Common myeloid progenitor, CD34-positive (primary cell): ENCODE measurements at regions not wholly inside any gene's neighbourhood (a gene's known extent, or its start where the extent isn't known, plus 50 kb on each side); places are given as distances from the start of the nearest gene placed in this dataset.

ENCODE experiments used
- CTCF ChIA-PET: fragments of 350-600 bp; sonication (Branson Sonifier 250); formaldehyde crosslinking; loops from one replicate; lab custom pipeline; 2021; ENCODE audit warnings: antibody characterized with exemption; lab: Charles Lee
- POLR2A ChIA-PET: fragments of 350-600 bp; sonication (Branson Sonifier 250); formaldehyde crosslinking; loops from one replicate; lab custom pipeline; 2021; ENCODE audit warnings: antibody characterized with exemption; lab: Charles Lee
- DNase-seq, 3 donors: peaks; one replicate each; pipeline versions ENCODE4 v3.0.0 to v3.0.0-alpha.2; 2013
- H3K27ac ChIP-seq, 2 experiments: 1 replicate in 1 of 2; 2 replicates in 1 of 2; pipeline ENCODE4 v1.7.0; 2013; ENCODE audit warnings: inconsistent platforms in 2 of 2, low read length in 2 of 2, mild to moderate bottlenecking in 2 of 2, low read depth in 1 of 2, moderate library complexity in 1 of 2; ENCODE audit not compliant: severe bottlenecking in 2 of 2, insufficient read depth in 1 of 2, poor library complexity in 1 of 2
- H3K27me3 ChIP-seq, 5 experiments: replicated peaks in 2 of 5; 1 replicate in 3 of 5; 2 replicates in 2 of 5; pipeline versions ENCODE4 v1.6.1 to v1.7.0; 2013; ENCODE audit warnings: low read length in 4 of 5, mild to moderate bottlenecking in 2 of 5, moderate library complexity in 2 of 5, inconsistent platforms in 1 of 5; ENCODE audit not compliant: insufficient read depth in 5 of 5, control insufficient read depth in 4 of 5
- H3K36me3 ChIP-seq, 4 experiments: 1 replicate in 2 of 4; 2 replicates in 2 of 4; pipeline versions ENCODE4 v1.6.1 to v1.7.0; 2013; ENCODE audit warnings: low read length in 3 of 4, control low read depth in 1 of 4, mild to moderate bottlenecking in 1 of 4; ENCODE audit not compliant: control insufficient read depth in 4 of 4, insufficient read depth in 4 of 4
- H3K4me1 ChIP-seq, 4 experiments: 1 replicate in 3 of 4; 2 replicates in 1 of 4; pipeline versions ENCODE4 v1.6.1 to v1.7.1; 2013; ENCODE audit warnings: low read length in 3 of 4, mild to moderate bottlenecking in 3 of 4, control low read depth in 1 of 4, inconsistent platforms in 1 of 4, moderate library complexity in 1 of 4; ENCODE audit not compliant: control insufficient read depth in 4 of 4, insufficient read depth in 4 of 4; ENCODE audit errors: control extremely low read depth in 1 of 4
- H3K4me3 ChIP-seq, 7 experiments: 1 replicate in 4 of 7; 2 replicates in 3 of 7; pipeline versions ENCODE4 v1.5.1 to v1.7.0; 2013; ENCODE audit warnings: mild to moderate bottlenecking in 7 of 7, low read length in 6 of 7, moderate library complexity in 6 of 7, inconsistent platforms in 2 of 7, low read depth in 2 of 7, control low read depth in 1 of 7; ENCODE audit not compliant: insufficient read depth in 4 of 7, control insufficient read depth in 1 of 7; ENCODE audit errors: extremely low read depth in 1 of 7
- H3K9me3 ChIP-seq, 5 experiments: 1 replicate in 4 of 5; 2 replicates in 1 of 5; pipeline versions ENCODE4 v1.6.1 to v1.7.1; 2013; ENCODE audit warnings: low read length in 4 of 5, mild to moderate bottlenecking in 2 of 5, inconsistent platforms in 1 of 5, low read depth in 1 of 5, moderate library complexity in 1 of 5; ENCODE audit not compliant: control insufficient read depth in 4 of 5, insufficient read depth in 2 of 5; ENCODE audit errors: control extremely low read depth in 1 of 5
- WGBS: methylation state at CpG from one replicate; pipeline ENCODE4 v1.1.5; 2013; ENCODE audit not compliant: insufficient coverage; 5-methylcytosine and 5-hydroxymethylcytosine counted together

DNA sequence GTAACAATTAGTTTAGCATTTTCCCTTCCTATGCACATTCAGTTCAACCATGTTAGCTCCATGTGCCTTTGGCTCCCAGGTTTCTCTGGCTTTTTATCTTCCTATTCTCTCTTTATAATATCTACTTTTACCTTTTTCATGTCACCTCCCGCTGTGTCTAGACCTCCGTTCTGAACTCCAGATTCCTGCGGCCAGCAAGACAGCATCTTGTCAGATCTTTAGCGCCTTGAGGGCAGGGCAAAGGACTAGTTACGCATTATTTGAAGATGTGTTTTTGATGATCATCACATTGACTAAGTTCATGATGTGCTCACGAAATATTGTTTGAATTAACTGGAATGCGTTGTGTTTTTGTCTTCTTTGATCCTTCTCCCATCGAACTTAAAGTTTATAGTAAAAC, 1126.8 kb downstream of the CDH11 start:
- POLR2A ChIA-PET, result no interaction called here
- no peak for DNase-seq
- no peak overlapping the region for H3K4me3 ChIP-seq
- no peaks in the 10 kb centered on the region for H3K9me3 ChIP-seq
- no peaks in the 10 kb centered on the region for H3K36me3 ChIP-seq
- no peaks in the 10 kb centered on the region for H3K4me1 ChIP-seq
- CTCF ChIA-PET, result no interaction called here
- no peak overlapping the region for H3K27ac ChIP-seq
- 100% methylated on average over 2 of the region's 8 CpGs for WGBS
- no peaks in the 10 kb centered on the region for H3K27me3 ChIP-seq

DNA sequence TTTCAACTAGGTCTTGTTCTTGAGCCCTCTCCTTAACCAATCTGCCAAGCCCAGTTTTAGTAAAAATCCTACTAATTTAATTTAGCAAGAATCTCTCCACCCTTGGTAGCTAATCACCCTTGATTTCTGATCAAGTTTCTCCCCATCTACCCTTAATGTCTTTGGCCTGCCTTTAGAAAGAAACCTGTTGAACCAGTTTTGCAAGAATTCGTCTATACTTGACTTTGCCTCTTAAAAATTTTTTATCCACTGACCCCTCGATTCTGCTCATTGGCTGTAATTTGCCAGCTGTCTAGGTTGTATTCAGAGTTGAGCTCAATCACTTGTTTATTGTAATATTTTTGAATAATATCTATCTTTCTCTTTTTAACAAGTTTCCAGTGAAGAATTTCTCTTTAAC, 1138.5 kb downstream of the CDH11 start:
- Histone ChIP-seq H3K9me3 (no peaks in the 10 kb centered on the region), H3K27ac (no peak overlapping the region), H3K4me3 (no peak overlapping the region), H3K27me3 (no peaks in the 10 kb centered on the region), H3K4me1 (no peaks in the 10 kb centered on the region), H3K36me3 (no peaks in the 10 kb centered on the region)
- POLR2A ChIA-PET, result no interaction called here
- no peak for DNase-seq
- no CpG with 5 or more reads among the region's 2 CpGs for WGBS
- CTCF ChIA-PET, result no interaction called here

DNA sequence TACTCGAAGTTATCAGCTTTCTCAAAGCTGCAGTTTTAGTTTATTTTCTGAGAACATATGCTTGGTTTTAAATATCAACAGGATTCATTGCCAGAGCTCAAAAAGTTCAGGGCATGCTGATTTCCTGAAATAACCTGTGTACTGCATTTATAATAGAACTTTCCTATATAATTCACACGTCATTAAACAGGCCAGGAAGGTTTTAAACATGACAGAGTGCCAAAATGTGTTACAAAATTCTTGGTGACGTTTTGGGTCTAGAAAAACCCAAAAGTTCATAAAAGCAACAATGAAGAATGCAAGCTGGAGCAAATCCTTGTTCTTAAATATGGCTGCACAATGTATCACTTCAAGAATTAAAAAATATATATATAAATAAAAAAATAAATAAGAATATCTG, 1139.1 kb downstream of the CDH11 start:
- CTCF ChIA-PET, result no interaction called here
- Histone ChIP-seq H3K9me3 (no peaks in the 10 kb centered on the region), H3K4me3 (no peak overlapping the region), H3K36me3 (no peaks in the 10 kb centered on the region), H3K4me1 (no peaks in the 10 kb centered on the region), H3K27me3 (no peaks in the 10 kb centered on the region), H3K27ac (no peak overlapping the region)
- POLR2A ChIA-PET, result no interaction called here
- no peak for DNase-seq
- WGBS, result 55% methylated on average over 2 of the region's 3 CpGs

DNA sequence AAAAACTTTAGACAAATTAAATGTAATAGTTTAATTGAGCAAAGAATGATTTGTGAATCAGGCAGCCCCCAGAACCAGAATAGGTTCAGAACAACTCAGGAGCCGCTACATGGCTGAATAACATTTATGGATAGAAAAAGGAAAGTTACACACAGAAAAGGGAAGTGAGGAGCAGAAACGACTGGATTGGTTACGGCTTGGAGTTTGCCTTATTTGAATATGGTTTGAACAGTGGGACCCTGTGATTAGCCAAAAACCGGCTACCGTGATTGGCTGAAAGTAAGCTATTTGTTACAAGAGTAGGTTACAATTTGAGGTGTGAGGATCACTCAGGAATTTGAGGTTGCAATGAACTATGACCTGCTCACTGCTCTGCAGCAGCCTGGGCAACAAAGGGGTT, 1139.8 kb downstream of the CDH11 start:
- POLR2A ChIA-PET, result no interaction called here
- Histone ChIP-seq H3K27ac (no peak overlapping the region), H3K36me3 (no peaks in the 10 kb centered on the region), H3K4me1 (no peaks in the 10 kb centered on the region), H3K4me3 (no peak overlapping the region), H3K27me3 (no peaks in the 10 kb centered on the region), H3K9me3 (no peaks in the 10 kb centered on the region)
- WGBS, result 76% methylated on average over 5 of the region's 5 CpGs
- CTCF ChIA-PET, result no interaction called here
- no peak for DNase-seq

GRCh38 chr16:63981639-63982038, 1140.2 kb downstream of the CDH11 start:
- POLR2A ChIA-PET, result no interaction called here
- Histone ChIP-seq H3K4me1 (no peaks in the 10 kb centered on the region), H3K27ac (no peak overlapping the region), H3K27me3 (no peaks in the 10 kb centered on the region), H3K4me3 (no peak overlapping the region), H3K36me3 (no peaks in the 10 kb centered on the region), H3K9me3 (no peaks in the 10 kb centered on the region)
- CTCF ChIA-PET, result no interaction called here
- no peak for DNase-seq
- no CpG with 5 or more reads among the region's 2 CpGs for WGBS

DNA sequence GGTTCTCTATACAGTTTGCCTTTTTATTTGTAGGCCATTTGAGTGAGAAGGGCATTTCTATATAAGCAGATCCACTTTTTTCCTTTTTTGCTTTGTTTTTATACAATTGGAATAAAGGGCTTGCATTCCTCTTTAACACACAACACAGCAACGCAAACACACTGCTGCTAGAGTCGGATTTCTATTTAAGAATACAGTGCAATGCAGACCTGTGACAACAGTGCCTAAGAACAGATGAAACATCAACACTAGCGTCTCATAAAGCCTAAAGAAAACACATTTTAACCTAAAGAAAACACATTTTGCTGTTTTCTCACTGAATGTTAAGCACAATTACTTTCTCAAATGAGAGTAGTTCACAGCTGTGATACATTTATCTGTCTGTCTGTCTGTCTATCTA, 1141.1 kb downstream of the CDH11 start:
- ChIA-PET POLR2A (no interaction called here), CTCF (no interaction called here)
- H3K27ac ChIP-seq, result no peak overlapping the region
- no peaks in the 10 kb centered on the region for H3K27me3 ChIP-seq
- no peaks in the 10 kb centered on the region for H3K9me3 ChIP-seq
- no peaks in the 10 kb centered on the region for H3K4me1 ChIP-seq
- no peak overlapping the region for H3K4me3 ChIP-seq
- no peaks in the 10 kb centered on the region for H3K36me3 ChIP-seq
- no peak for DNase-seq
- WGBS, result 58% methylated on average over 2 of the region's 3 CpGs

DNA sequence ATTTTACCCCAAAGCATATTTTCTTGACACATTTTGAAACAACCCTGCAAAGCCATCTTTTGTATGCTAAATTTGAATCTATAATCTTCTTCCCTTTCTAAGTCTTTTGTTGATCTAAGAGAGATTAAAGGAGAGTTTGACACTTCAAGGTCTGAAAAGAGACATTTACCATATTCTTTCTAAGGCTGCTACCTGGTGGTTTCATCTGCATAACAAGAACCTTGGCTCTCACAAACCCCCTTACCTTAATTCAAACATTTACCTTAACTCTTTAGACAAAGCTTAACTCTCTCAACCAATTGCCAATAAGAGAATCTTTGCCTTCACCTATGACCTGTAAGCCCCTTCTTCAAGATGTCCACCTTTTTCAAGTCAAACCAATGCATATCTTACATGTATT, 1143.6 kb downstream of the CDH11 start:
- no peak for DNase-seq
- H3K36me3 ChIP-seq, result no peaks in the 10 kb centered on the region
- CTCF ChIA-PET, result no interaction called here
- POLR2A ChIA-PET, result no interaction called here
- no peak overlapping the region for H3K4me3 ChIP-seq
- no peaks in the 10 kb centered on the region for H3K4me1 ChIP-seq
- H3K9me3 ChIP-seq, result no peaks in the 10 kb centered on the region
- no peaks in the 10 kb centered on the region for H3K27me3 ChIP-seq
- no peak overlapping the region for H3K27ac ChIP-seq

DNA sequence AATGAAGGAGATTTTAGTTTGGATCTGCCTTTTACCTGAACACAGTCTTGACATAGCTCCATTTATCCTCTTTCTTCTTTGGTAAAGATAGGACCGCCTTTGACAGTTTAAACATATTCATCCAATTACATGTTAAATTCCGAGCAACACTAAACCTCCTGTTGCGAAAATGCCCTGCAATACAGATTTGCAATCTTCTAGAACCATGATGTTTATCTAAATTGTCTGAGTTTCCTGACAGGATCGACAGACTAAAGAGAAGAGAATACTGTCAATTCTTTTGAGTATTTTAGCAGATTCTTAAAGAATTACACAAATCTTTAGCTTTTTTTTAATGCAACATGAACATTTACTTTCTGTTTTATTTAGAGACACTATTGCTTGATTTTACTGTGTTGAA, 1145.5 kb downstream of the CDH11 start:
- no peaks in the 10 kb centered on the region for H3K4me1 ChIP-seq
- WGBS, result no CpG with 5 or more reads among the region's 4 CpGs
- no peak for DNase-seq
- no peak overlapping the region for H3K4me3 ChIP-seq
- POLR2A ChIA-PET, result no interaction called here
- no peaks in the 10 kb centered on the region for H3K36me3 ChIP-seq
- H3K27me3 ChIP-seq, result no peaks in the 10 kb centered on the region
- CTCF ChIA-PET, result no interaction called here
- H3K27ac ChIP-seq, result no peak overlapping the region
- no peaks in the 10 kb centered on the region for H3K9me3 ChIP-seq
